SK-N-MC (cell line): ENCODE measurements at regions not wholly inside any gene's neighbourhood (a gene's known extent, or its start where the extent isn't known, plus 50 kb on each side); places are given as distances from the start of the nearest gene placed in this dataset.

ENCODE experiments used
- EZH2 ChIP-seq: fragments of 200-600 bp; sonication (generic); IDR thresholded peaks from one replicate; pipeline ENCODE4 v1.6.1; 2017; ENCODE audit warnings: antibody characterized with exemption
- FOXP2 ChIP-seq: optimal IDR thresholded peaks from 2 replicates; pipeline ENCODE3; 2011; ENCODE audit warnings: mild to moderate bottlenecking, moderate library complexity; ENCODE audit not compliant: insufficient read depth; ENCODE audit errors: extremely low read length, control extremely low read depth
- POLR2AphosphoS5 ChIP-seq: IDR thresholded peaks from 2 replicates; pipeline ENCODE4 v1.6.1; 2012; ENCODE audit warnings: mild to moderate bottlenecking, low read depth, low read length, borderline replicate concordance

GRCh38 chr15:58260725-58261267 lies 122.6 kb downstream of the AQP9 start:
- TF ChIP-seq EZH2 = no peak
- TF ChIP-seq POLR2AphosphoS5 = no peak
- no peak for TF ChIP-seq FOXP2
